Neural cell (in vitro differentiated cells): ENCODE measurements at regions not wholly inside any gene's neighbourhood (a gene's known extent, or its start where the extent isn't known, plus 50 kb on each side); places are given as distances from the start of the nearest gene placed in this dataset.

Source experiments
- H2AFZ ChIP-seq: fragments of 200-600, 300-800 bp; sonication (generic), shearing (Covaris generic); 2 replicates; pipeline ENCODE4 v1.6.0; 2014; ENCODE audit warnings: low read depth, mild to moderate bottlenecking, antibody characterized with exemption, low read length, moderate library complexity
- H3F3A ChIP-seq: fragments of 200-600 bp; shearing (Covaris generic); 2 replicates; pipeline ENCODE4 v1.6.1; 2016; ENCODE audit warnings: mild to moderate bottlenecking, moderate library complexity, mixed read lengths, antibody characterized with exemption, low read length; ENCODE audit not compliant: insufficient read depth, poor library complexity, severe bottlenecking
- H3K27ac ChIP-seq: fragments of 200-600, 300-800 bp; sonication (generic), shearing (Covaris generic); 2 replicates; pipeline ENCODE4 v1.5.1; 2014; ENCODE audit warnings: mild to moderate bottlenecking, low read length, moderate library complexity
- H3K27me3 ChIP-seq: fragments of 300-800, 200-600 bp; sonication (generic), shearing (Covaris generic); 2 replicates; pipeline ENCODE4 v1.6.0; 2014; ENCODE audit warnings: mild to moderate bottlenecking, low read depth, low read length, moderate library complexity; ENCODE audit not compliant: insufficient read depth
- H3K36me3 ChIP-seq: fragments of 300-800, 200-600 bp; sonication (generic), shearing (Covaris generic); 2 replicates; pipeline ENCODE4 v1.5.1; 2014; ENCODE audit warnings: mild to moderate bottlenecking, antibody characterized with exemption, low read length, moderate library complexity; ENCODE audit not compliant: insufficient read depth
- H3K4me2 ChIP-seq: fragments of 300-800, 200-600 bp; sonication (generic), shearing (Covaris generic); 2 replicates; pipeline ENCODE4 v1.6.0; 2014; ENCODE audit warnings: mild to moderate bottlenecking, low read length
- H3K4me3 ChIP-seq: fragments of 300-800, 200-600 bp; sonication (generic), shearing (Covaris generic); 2 replicates; pipeline ENCODE4 v1.5.1; 2014; ENCODE audit warnings: mild to moderate bottlenecking, low read length, moderate library complexity
- H3K79me2 ChIP-seq: fragments of 200-600 bp; shearing (Covaris generic); replicated peaks from 2 replicates; pipeline ENCODE4 v1.6.0; 2014; ENCODE audit warnings: mild to moderate bottlenecking, low read length, moderate library complexity; ENCODE audit not compliant: insufficient read depth
- H3K9ac ChIP-seq: fragments of 300-800, 200-600 bp; sonication (generic), shearing (Covaris generic); 2 replicates; pipeline ENCODE4 v1.6.1; 2016; ENCODE audit warnings: mild to moderate bottlenecking, low read length, mixed read lengths
- H3K9me2 ChIP-seq: fragments of 200-600 bp; shearing (Covaris generic); 2 replicates; pipeline ENCODE4 v1.6.1; 2016; ENCODE audit warnings: mild to moderate bottlenecking, low read length, mixed read lengths; ENCODE audit not compliant: insufficient read depth
- H3K9me3 ChIP-seq: fragments of 200-600, 300-800 bp; sonication (generic), shearing (Covaris generic); 2 replicates; pipeline ENCODE4 v1.6.1; 2016; ENCODE audit warnings: mild to moderate bottlenecking, mixed run types, low read length, moderate library complexity, mixed read lengths
- H4K20me1 ChIP-seq: fragments of 200-600 bp; shearing (Covaris generic); 2 replicates; pipeline ENCODE4 v1.6.1; 2016; ENCODE audit warnings: mild to moderate bottlenecking, mixed run types; ENCODE audit not compliant: insufficient read depth
- CTCF ChIP-seq: fragments of 450-650 bp; IDR thresholded peaks from 2 replicates; pipeline ENCODE4 v1.5.1; 2014; ENCODE audit warnings: antibody characterized with exemption, mild to moderate bottlenecking, moderate library complexity; ENCODE audit not compliant: poor library complexity, severe bottlenecking
- EP300 ChIP-seq: fragments of 450-650 bp; conservative IDR thresholded peaks from 2 replicates; pipeline ENCODE4 v1.6.1; 2014; ENCODE audit warnings: antibody characterized with exemption, mild to moderate bottlenecking, moderate library complexity; ENCODE audit not compliant: poor library complexity, severe bottlenecking
- EZH2 ChIP-seq: fragments of 200-600, 300-800 bp; shearing (Covaris generic), sonication (generic); IDR thresholded peaks from 2 replicates; pipeline ENCODE4 v1.6.1; 2014; ENCODE audit warnings: antibody characterized with exemption, low read length, borderline replicate concordance, mild to moderate bottlenecking; ENCODE audit not compliant: insufficient read depth, poor library complexity, severe bottlenecking
- MXI1 ChIP-seq: fragments of 450-650 bp; conservative IDR thresholded peaks from 2 replicates; pipeline ENCODE4 v1.6.1; 2014; ENCODE audit warnings: antibody characterized with exemption, mild to moderate bottlenecking; ENCODE audit not compliant: poor library complexity, severe bottlenecking
- POLR2AphosphoS5 ChIP-seq: IDR thresholded peaks from 2 replicates; pipeline ENCODE4 v1.6.1; 2012
- RAD21 ChIP-seq: fragments of 450-650 bp; conservative IDR thresholded peaks from 2 replicates; pipeline ENCODE4 v1.6.1; 2014; ENCODE audit warnings: antibody characterized with exemption, mild to moderate bottlenecking, moderate library complexity
- REST ChIP-seq: IDR thresholded peaks from 2 replicates; pipeline ENCODE4 v1.6.1; 2012; ENCODE audit warnings: borderline replicate concordance
- SMC3 ChIP-seq: fragments of 450-650 bp; conservative IDR thresholded peaks from 2 replicates; pipeline ENCODE4 v1.6.1; 2014; ENCODE audit warnings: antibody characterized with exemption, mild to moderate bottlenecking, moderate library complexity; ENCODE audit not compliant: poor library complexity
- TAF1 ChIP-seq: IDR thresholded peaks from 2 replicates; pipeline ENCODE4 v1.6.1; 2012; ENCODE audit warnings: low read depth

- H3K4me3 ChIP-seq = no peak overlapping the region
- TF ChIP-seq CTCF = no peak
- no peaks in the 10 kb centered on the region for H3K9me3 ChIP-seq
- H4K20me1 ChIP-seq = no peaks in the 10 kb centered on the region
- no peaks in the 10 kb centered on the region for H3K36me3 ChIP-seq
- H3K4me2 ChIP-seq = no peak overlapping the region
- H2AFZ ChIP-seq = no peak overlapping the region
- H3F3A ChIP-seq = no peaks in the 10 kb centered on the region
- H3K27me3 ChIP-seq = no peaks in the 10 kb centered on the region
- H3K9me2 ChIP-seq = no peaks in the 10 kb centered on the region
- H3K79me2 ChIP-seq = no peaks in the 10 kb centered on the region
- H3K9ac ChIP-seq = no peak overlapping the region
- no peak overlapping the region for H3K27ac ChIP-seq
These were observed 332.5 kb downstream of the AMY1C start for GRCh38 chr1:104082221-104082620.

- H3K36me3 ChIP-seq = no peaks in the 10 kb centered on the region
- no peaks in the 10 kb centered on the region for H3K9me2 ChIP-seq
- H3K9me3 ChIP-seq = no peaks in the 10 kb centered on the region
- no peak overlapping the region for H3K9ac ChIP-seq
- H2AFZ ChIP-seq = no peak overlapping the region
- no peak overlapping the region for H3K4me3 ChIP-seq
- no peaks in the 10 kb centered on the region for H3K79me2 ChIP-seq
- no peaks in the 10 kb centered on the region for H3K27me3 ChIP-seq
- H3K4me2 ChIP-seq = no peak overlapping the region
- no peak overlapping the region for H3K27ac ChIP-seq
- H3F3A ChIP-seq = no peaks in the 10 kb centered on the region
- H4K20me1 ChIP-seq = no peaks in the 10 kb centered on the region
- TF ChIP-seq POLR2AphosphoS5 (no peak), TAF1 (no peak), MXI1 (no peak), REST (no peak), SMC3 (no peak), RAD21 (no peak), EP300 (no peak), CTCF (no peak), EZH2 (no peak)
These were observed 334.7 kb downstream of the AMY1C start for GRCh38 chr1:104084380-104084779.
